ENCODE measurements at regions not wholly inside any gene's neighbourhood (a gene's known extent, or its start where the extent isn't known, plus 50 kb on each side); places are given as distances from the start of the nearest gene placed in this dataset.

DNA sequence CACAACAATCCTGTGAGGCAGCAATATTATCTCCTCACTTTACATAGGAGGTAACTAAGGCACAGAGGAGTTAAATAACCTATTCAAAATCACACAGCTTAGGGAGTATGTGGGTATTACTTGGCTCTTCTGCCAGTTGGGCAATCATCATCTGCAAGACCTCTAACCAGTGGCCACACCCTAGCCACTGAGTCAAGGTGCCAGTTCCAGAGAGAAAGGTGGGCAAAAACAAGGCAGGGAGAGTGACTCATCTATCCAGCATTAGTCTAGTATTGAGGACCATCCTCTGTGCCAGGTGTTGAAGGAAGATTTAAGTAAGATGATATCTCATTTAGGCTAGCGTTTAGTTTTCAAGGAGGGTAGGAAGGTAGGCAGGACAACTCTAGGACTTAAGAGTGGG is 113.9 kb upstream of the EOLA2 start:
- TF ChIP-seq, protein P1, sequence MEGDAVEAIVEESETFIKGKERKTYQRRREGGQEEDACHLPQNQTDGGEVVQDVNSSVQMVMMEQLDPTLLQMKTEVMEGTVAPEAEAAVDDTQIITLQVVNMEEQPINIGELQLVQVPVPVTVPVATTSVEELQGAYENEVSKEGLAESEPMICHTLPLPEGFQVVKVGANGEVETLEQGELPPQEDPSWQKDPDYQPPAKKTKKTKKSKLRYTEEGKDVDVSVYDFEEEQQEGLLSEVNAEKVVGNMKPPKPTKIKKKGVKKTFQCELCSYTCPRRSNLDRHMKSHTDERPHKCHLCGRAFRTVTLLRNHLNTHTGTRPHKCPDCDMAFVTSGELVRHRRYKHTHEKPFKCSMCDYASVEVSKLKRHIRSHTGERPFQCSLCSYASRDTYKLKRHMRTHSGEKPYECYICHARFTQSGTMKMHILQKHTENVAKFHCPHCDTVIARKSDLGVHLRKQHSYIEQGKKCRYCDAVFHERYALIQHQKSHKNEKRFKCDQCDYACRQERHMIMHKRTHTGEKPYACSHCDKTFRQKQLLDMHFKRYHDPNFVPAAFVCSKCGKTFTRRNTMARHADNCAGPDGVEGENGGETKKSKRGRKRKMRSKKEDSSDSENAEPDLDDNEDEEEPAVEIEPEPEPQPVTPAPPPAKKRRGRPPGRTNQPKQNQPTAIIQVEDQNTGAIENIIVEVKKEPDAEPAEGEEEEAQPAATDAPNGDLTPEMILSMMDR (IDR thresholded peaks at IDR 0.05), result no peak
- DNase-seq (ENCODE audit: low spot score), result no peak
- H3K4me1 ChIP-seq, result no peaks in the 10 kb centered on the region
- H3K36me3 ChIP-seq, result no peaks in the 10 kb centered on the region
- no peak overlapping the region for H3K4me3 ChIP-seq
- H3K27me3 ChIP-seq, result no peaks in the 10 kb centered on the region
- no peaks in the 10 kb centered on the region for H3K9me3 ChIP-seq
- H3K27ac ChIP-seq, result no peak overlapping the region

DNA sequence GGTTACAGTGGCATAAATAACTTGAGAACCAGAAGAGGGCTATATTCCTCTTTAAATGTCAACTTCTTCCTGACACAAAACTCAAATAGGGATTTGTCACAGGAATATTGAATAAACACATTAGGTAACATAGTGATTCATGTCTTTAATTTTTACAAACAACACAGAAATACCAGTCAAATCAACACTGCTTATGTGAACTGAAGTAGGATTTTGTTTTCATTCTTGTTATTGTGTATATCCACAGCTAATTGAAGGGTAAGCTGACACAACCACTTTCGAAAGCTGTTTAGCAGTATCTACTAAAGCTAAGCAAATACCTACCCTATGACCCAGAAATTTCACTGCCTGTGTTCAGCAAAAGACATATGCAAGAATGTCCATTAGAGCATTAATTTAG is 120.4 kb upstream of the EOLA2 start:
- DNase-seq (ENCODE audit: low spot score), result no peak
- TF ChIP-seq, protein P1 (IDR thresholded peaks at IDR 0.05), result no peak
- Histone ChIP-seq H3K36me3 (no peaks in the 10 kb centered on the region), H3K4me3 (no peak overlapping the region), H3K27me3 (no peaks in the 10 kb centered on the region), H3K9me3 (no peaks in the 10 kb centered on the region), H3K4me1 (peaks cover 0 to 6% of the 10 kb centered on the region in 2 donors), H3K27ac (no peak overlapping the region)

DNA sequence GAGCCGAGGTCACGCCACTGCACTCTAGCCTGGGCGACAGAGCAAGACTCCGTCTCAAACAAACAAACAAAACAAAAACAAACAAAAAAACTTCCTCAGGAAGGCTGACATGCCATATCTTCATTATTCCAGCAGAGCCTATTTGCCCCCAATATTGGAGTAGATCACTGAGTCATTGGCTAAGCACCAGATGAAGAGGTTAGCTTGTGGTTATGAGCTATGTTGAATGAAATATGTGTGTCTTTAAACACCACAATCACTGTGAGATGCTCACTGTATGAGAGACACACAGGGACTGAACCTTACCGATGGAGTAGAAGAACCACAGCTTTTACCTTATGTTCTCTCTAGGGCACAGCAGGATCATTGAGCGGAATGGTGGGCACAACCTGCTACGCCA is 122.1 kb upstream of the EOLA2 start:
- no peaks in the 10 kb centered on the region for H3K36me3 ChIP-seq
- H3K27me3 ChIP-seq, result no peaks in the 10 kb centered on the region
- H3K9me3 ChIP-seq, result no peaks in the 10 kb centered on the region
- H3K27ac ChIP-seq, result no peak overlapping the region
- H3K4me1 ChIP-seq, result peaks cover 0 to 6% of the 10 kb centered on the region in 2 donors
- no peak overlapping the region for H3K4me3 ChIP-seq
- TF ChIP-seq, protein P1 (IDR thresholded peaks at IDR 0.05), result no peak
- no peak for DNase-seq (ENCODE audit: low spot score)

DNA sequence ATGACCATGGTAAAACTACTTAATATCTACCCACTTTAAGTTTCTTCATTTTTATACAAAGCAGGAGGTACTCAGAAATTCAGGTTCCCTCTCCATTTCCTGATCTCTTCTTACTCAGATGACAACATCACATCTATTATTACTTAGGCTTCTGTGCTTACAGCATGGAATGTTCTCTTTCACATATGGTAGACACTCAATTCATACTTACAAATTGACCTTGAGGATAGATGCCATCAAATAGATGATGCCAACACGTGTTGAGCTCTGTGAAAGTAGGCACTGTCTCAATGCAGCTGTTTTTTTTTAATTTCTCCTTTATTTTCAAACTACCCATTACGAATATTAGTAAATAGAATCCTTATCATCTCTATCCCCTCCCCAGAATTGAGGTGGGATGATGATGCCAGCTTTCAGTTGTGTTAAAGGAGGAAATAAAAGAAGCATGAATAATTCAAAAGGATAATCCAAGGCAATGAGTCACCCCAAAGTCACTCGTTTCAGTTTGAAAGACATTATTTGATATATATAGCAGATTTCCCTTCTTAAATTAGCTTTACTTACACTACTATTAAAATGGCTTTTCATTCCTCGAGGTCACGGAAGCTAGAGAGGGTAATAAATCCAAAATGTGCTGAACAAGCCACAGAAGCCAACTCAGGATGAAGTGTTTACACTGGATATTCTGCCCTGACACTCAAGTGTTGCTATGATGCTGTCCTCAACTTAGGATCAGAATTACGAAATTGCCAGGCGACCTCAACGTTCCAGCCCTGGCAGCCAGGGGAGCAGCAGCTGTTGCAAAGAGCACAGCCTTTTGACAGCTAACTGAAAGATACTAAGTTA is 124.2 kb upstream of the EOLA2 start:
- peaks cover 0 to 6% of the 10 kb centered on the region in 2 donors for H3K4me1 ChIP-seq
- TF ChIP-seq, protein P1 (IDR thresholded peaks at IDR 0.05), result peak in 1 of 2 donors; percentile 33
- H3K9me3 ChIP-seq, result no peaks in the 10 kb centered on the region
- peak; percentile 64 for DNase-seq (ENCODE audit: low spot score)
- no peak overlapping the region for H3K27ac ChIP-seq
- H3K27me3 ChIP-seq, result no peaks in the 10 kb centered on the region
- H3K4me3 ChIP-seq, result no peak overlapping the region
- no peaks in the 10 kb centered on the region for H3K36me3 ChIP-seq

DNA sequence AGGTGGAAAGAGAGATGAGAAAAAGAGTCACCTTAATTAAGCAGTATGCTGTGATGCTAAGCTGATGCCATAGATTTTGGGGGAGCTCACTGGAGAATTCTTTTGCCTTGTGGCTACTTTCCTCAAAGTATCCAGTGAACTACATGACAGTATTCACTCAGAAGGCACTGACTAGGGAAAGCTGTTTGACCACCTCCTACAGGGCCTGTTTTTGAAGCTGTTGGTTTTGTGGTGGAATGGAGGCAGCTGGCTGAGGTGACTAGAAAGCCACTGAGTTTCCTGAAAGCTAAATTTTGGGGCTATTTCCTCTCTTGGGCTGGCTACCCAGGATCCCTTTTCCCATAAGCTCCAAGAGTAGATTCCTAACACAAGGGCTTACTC is 124.8 kb upstream of the EOLA2 start:
- Histone ChIP-seq H3K9me3 (no peaks in the 10 kb centered on the region), H3K36me3 (no peaks in the 10 kb centered on the region), H3K27ac (no peak overlapping the region), H3K27me3 (no peaks in the 10 kb centered on the region), H3K4me1 (peaks cover 0 to 6% of the 10 kb centered on the region in 2 donors), H3K4me3 (no peak overlapping the region)
- no peak for DNase-seq (ENCODE audit: low spot score)
- TF ChIP-seq, protein P1 (IDR thresholded peaks at IDR 0.05), result no peak

DNA sequence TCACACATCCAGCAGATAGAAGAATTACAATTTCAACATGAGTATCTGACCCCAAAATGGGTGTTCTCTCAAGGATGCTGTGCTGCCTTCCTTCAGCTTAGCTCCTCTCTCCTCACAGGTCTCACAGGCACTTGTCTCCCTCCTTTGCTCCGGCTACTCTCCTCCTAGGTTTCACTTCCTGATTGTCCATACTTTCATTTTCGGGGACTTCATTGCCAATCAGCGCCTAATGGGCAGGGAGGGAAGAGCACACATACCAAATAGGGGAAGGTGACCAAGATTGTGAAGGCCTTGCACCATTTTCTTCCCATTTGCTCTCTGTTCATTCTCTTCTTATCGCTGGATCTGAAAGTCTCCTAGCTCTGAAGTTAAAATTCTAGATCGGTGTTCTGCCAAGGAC is 125.4 kb upstream of the EOLA2 start:
- no peaks in the 10 kb centered on the region for H3K9me3 ChIP-seq
- H3K27me3 ChIP-seq, result no peaks in the 10 kb centered on the region
- no peak overlapping the region for H3K4me3 ChIP-seq
- H3K36me3 ChIP-seq, result no peaks in the 10 kb centered on the region
- DNase-seq (ENCODE audit: low spot score), result no peak
- peaks cover 0 to 6% of the 10 kb centered on the region in 2 donors for H3K4me1 ChIP-seq
- TF ChIP-seq, protein P1 (IDR thresholded peaks at IDR 0.05), result no peak
- H3K27ac ChIP-seq, result no peak overlapping the region
